GM06990 (cell line): ENCODE measurements at regions not wholly inside any gene's neighbourhood (a gene's known extent, or its start where the extent isn't known, plus 50 kb on each side); places are given as distances from the start of the nearest gene placed in this dataset.
"Not testable (repeated sequence)": the region's sequence is repeated elsewhere in the genome, so short reads cannot be mapped to it uniquely, and the experiment has no call there.

Experiments
- DNase-seq: peaks from one replicate; pipeline ENCODE4 v3.0.0-alpha.2; 2011; ENCODE audit not compliant: insufficient read length; ENCODE audit errors: extremely low read depth
- H3K27me3 ChIP-seq: replicated peaks from 2 replicates; pipeline ENCODE4 v1.6.0; 2011; ENCODE audit warnings: low read length; ENCODE audit not compliant: control insufficient read depth, insufficient read depth
- H3K36me3 ChIP-seq: 2 replicates; pipeline ENCODE4 v1.5.1; 2011; ENCODE audit warnings: low read length; ENCODE audit not compliant: control insufficient read depth, insufficient read depth
- H3K4me3 ChIP-seq: replicated peaks from 2 replicates; pipeline ENCODE4 v1.5.1; 2011; ENCODE audit warnings: low read depth, mild to moderate bottlenecking, control low read depth, low read length
- CTCF ChIP-seq: IDR thresholded peaks from 2 replicates; pipeline ENCODE4 v1.5.1; 2011; ENCODE audit warnings: low read length, control low read depth, mild to moderate bottlenecking, inconsistent platforms; ENCODE audit not compliant: insufficient read depth, poor library complexity, severe bottlenecking

- DNase-seq, result no peak
- H3K4me3 ChIP-seq, result no peak overlapping the region
- H3K36me3 ChIP-seq, result no peaks in the 10 kb centered on the region; the same call in 1 of the 2 replicates
- TF ChIP-seq CTCF, result no peak
- H3K27me3 ChIP-seq, result no peaks in the 10 kb centered on the region
Measured at GRCh38 chr14:89469210-89470198, 52.5 kb upstream of the FOXN3 start.

- H3K36me3 ChIP-seq, result no peaks in the 10 kb centered on the region; the same call in 1 of the 2 replicates
Measured at GRCh38 chr14:89468566-89468965, 51.5 kb upstream of the FOXN3 start.

GRCh38 chr14:89468030-89468429 lies 51.0 kb upstream of the FOXN3 start:
- H3K4me3 ChIP-seq, DNase-seq, H3K27me3 ChIP-seq, H3K36me3 ChIP-seq: not testable (repeated sequence)

More at GRCh38 chr14:89468566-89468965, 51.5 kb upstream of the FOXN3 start:
- Histone ChIP-seq H3K27me3 (no peaks in the 10 kb centered on the region), H3K4me3 (no peak overlapping the region)
- no peak for DNase-seq
- no peak for TF ChIP-seq CTCF

GRCh38 chr14:89466944-89467343 lies 49.9 kb upstream of the FOXN3 start:
- TF ChIP-seq CTCF, result no peak
- no peak for DNase-seq
- no peak overlapping the region for H3K4me3 ChIP-seq
- H3K36me3 ChIP-seq, result no peaks in the 10 kb centered on the region; the same call in 1 of the 2 replicates
- no peaks in the 10 kb centered on the region for H3K27me3 ChIP-seq
